Neural crest cell (in vitro differentiated cells): ENCODE measurements at regions not wholly inside any gene's neighbourhood (a gene's known extent, or its start where the extent isn't known, plus 50 kb on each side); places are given as distances from the start of the nearest gene placed in this dataset.
"Not testable (repeated sequence)": the region's sequence is repeated elsewhere in the genome, so short reads cannot be mapped to it uniquely, and the experiment has no call there.

Experiments
- DNase-seq: peaks from one replicate; pipeline ENCODE4 v3.0.0; 2021; ENCODE audit warnings: low read depth, mixed read lengths, low spot score
- H3K27ac Mint-ChIP-seq: one replicate; pipeline ENCODE4 v1.8.0; 2021; ENCODE audit warnings: mild to moderate bottlenecking, mixed read lengths; ENCODE audit not compliant: unreplicated experiment
- H3K27me3 Mint-ChIP-seq: 2 replicates; pipeline ENCODE4 v1.8.0; 2021; ENCODE audit warnings: low read depth, mild to moderate bottlenecking, mixed read lengths
- H3K36me3 Mint-ChIP-seq: 2 replicates; pipeline ENCODE4 v1.8.0; 2021; ENCODE audit warnings: low read depth, mild to moderate bottlenecking, mixed read lengths
- H3K4me1 Mint-ChIP-seq: 2 replicates; pipeline ENCODE4 v1.8.0; 2021; ENCODE audit warnings: mixed read lengths
- H3K4me3 Mint-ChIP-seq: one replicate; pipeline ENCODE4 v1.8.0; 2021; ENCODE audit warnings: mild to moderate bottlenecking, mixed read lengths
- H3K9me3 Mint-ChIP-seq: 2 replicates; pipeline ENCODE4 v1.8.0; 2021; ENCODE audit warnings: mixed read lengths
- CTCF ChIP-seq: fragments of 200-600 bp; sonication (generic); conservative IDR thresholded peaks from 2 replicates; pipeline ENCODE4 v1.5.0; 2021; ENCODE audit warnings: antibody characterized with exemption, mild to moderate bottlenecking

DNA sequence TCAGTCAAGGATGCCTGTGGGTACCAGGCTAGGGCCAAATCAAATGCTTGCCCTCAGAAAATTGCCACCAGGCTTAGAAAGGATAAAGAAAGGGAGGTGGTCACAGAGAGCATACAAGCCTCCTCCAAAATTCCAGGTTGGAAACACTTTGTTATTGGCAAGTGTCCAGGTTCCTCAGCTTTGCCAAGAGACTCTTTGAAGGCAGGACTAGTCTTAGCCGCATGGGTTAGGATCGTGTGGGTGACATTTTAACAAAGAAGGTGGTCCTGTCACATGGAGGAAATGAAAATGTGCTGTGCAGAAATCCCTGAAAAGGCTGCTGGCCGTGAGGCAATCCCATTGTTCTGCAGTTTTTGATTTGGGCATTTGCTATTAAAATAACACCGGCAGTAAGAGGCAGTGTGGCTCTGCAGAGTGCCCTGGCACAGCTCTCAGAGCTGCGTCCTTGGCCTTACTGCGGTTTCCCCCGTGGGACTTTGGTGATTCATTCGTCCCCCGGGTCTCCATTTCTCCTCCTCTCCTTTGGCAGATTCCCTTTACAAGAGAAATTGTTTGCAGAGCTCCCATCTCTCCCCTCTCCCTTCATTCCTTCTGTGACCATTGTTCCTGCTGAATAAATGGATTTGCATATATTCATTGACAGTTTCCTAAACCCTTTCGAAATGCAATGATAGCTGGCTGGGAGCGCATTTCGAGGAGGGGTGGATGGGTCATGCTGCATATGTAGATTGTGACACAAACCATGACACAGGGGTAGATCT lies 187.3 kb downstream of the VAPA start:
- Mint-ChIP-seq H3K27ac (no peak overlapping the region), H3K36me3 (peaks cover 8% of the 10 kb centered on the region), H3K27me3 (peaks cover 3% of the 10 kb centered on the region), H3K4me1 (peaks cover 14% of the 10 kb centered on the region), H3K9me3 (peaks cover 18% of the 10 kb centered on the region), H3K4me3 (no peak overlapping the region)
- DNase-seq, result no peak
- TF ChIP-seq CTCF, result no peak

- peaks cover 18% of the 10 kb centered on the region for H3K9me3 Mint-ChIP-seq
- DNase-seq, result no peak
- H3K27me3 Mint-ChIP-seq, result peaks cover 3% of the 10 kb centered on the region
- no peak overlapping the region for H3K4me3 Mint-ChIP-seq
- H3K27ac Mint-ChIP-seq, result no peak overlapping the region
- peaks cover 14% of the 10 kb centered on the region for H3K4me1 Mint-ChIP-seq
- no peak for TF ChIP-seq CTCF
- H3K36me3 Mint-ChIP-seq, result peaks cover 8% of the 10 kb centered on the region
Measured at GRCh38 chr18:10101729-10102128, 187.9 kb downstream of the VAPA start.

GRCh38 chr18:10105118-10105517 lies 191.3 kb downstream of the VAPA start:
- H3K4me3 Mint-ChIP-seq, H3K27me3 Mint-ChIP-seq, H3K27ac Mint-ChIP-seq, H3K36me3 Mint-ChIP-seq, DNase-seq: not testable (repeated sequence)
- H3K9me3 Mint-ChIP-seq, result peaks cover 27% of the 10 kb centered on the region
- H3K4me1 Mint-ChIP-seq, result peaks cover 14% of the 10 kb centered on the region

DNA sequence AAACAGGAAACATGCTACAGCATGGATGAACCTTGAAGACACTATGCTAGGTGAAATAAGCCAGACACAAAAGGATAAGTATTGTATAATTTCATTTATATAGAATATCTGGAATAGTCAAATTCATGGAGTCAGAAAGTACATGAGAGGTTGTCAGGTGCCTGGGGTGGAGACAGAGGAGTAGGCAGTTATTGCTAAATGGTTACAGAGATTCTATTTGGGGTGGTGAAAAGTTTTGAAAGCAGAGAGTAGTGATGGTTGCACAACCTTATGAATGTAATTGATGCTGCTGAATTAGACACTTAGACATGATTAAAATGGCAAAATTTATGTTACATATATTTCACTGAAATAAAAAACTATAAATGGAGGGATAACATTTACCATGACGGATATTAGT lies 197.4 kb downstream of the VAPA start:
- no peak for DNase-seq
- no peak overlapping the region for H3K27ac Mint-ChIP-seq
- no peak for TF ChIP-seq CTCF
- H3K9me3 Mint-ChIP-seq, result peaks cover 9% of the 10 kb centered on the region
- no peaks in the 10 kb centered on the region for H3K36me3 Mint-ChIP-seq
- peaks cover 6% of the 10 kb centered on the region for H3K4me1 Mint-ChIP-seq
- no peak overlapping the region for H3K4me3 Mint-ChIP-seq
- H3K27me3 Mint-ChIP-seq, result no peaks in the 10 kb centered on the region

DNA sequence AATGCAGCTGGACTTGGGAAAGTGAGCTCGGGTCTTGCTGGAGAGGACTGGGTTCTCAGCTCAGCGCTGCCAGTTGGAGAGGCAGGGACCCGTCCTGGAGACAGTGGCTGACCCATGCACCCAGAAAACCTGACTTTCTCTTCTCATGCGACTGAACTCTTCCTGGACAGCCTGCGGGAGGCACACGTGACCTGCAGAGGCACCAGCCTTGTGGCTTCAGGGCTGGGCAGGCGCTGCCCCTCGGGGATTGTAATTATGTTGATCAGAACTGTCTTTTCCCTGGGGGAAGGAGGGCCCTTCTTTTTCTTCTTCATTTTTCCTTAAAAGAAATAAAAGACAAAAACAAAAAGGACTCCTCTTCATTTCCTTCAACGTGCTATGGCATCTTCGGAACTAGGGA lies 198.1 kb downstream of the VAPA start:
- Mint-ChIP-seq H3K27ac (no peak overlapping the region), H3K27me3 (no peaks in the 10 kb centered on the region), H3K9me3 (peaks cover 7% of the 10 kb centered on the region), H3K4me3 (no peak overlapping the region), H3K4me1 (peaks cover 6% of the 10 kb centered on the region), H3K36me3 (no peaks in the 10 kb centered on the region)
- no peak for DNase-seq
- no peak for TF ChIP-seq CTCF

GRCh38 chr18:10113121-10114022 lies 199.6 kb downstream of the VAPA start:
- TF ChIP-seq CTCF, result no peak
- no peak for DNase-seq
- Mint-ChIP-seq H3K27me3 (no peaks in the 10 kb centered on the region), H3K4me3 (no peak overlapping the region), H3K27ac (no peak overlapping the region), H3K9me3 (peaks cover 6% of the 10 kb centered on the region), H3K4me1 (peaks cover 6% of the 10 kb centered on the region), H3K36me3 (no peaks in the 10 kb centered on the region)
